Muscle layer of duodenum (tissue), 2 donors: ENCODE measurements at regions not wholly inside any gene's neighbourhood (a gene's known extent, or its start where the extent isn't known, plus 50 kb on each side); places are given as distances from the start of the nearest gene placed in this dataset.

Experiments used
- H3K27ac ChIP-seq: one replicate; pipeline ENCODE4 v1.7.0; 2013; ENCODE audit warnings: mild to moderate bottlenecking, low read length
- H3K27me3 ChIP-seq: one replicate; pipeline ENCODE4 v1.7.0; 2013; ENCODE audit warnings: low read depth, mild to moderate bottlenecking, control low read depth, low read length
- H3K36me3 ChIP-seq, 2 donors: one replicate each; pipeline ENCODE4 v1.7.0; 2013; ENCODE audit warnings: low read length in 2 of 2, control low read depth in 1 of 2, mild to moderate bottlenecking in 1 of 2; ENCODE audit not compliant: insufficient read depth in 2 of 2, control insufficient read depth in 1 of 2
- H3K4me1 ChIP-seq, 2 donors: one replicate each; pipeline ENCODE4 v1.7.0; 2013; ENCODE audit warnings: low read length in 2 of 2, mild to moderate bottlenecking in 2 of 2, control low read depth in 1 of 2, moderate library complexity in 1 of 2; ENCODE audit not compliant: insufficient read depth in 2 of 2, control insufficient read depth in 1 of 2
- H3K4me3 ChIP-seq, 2 donors: one replicate each; pipeline ENCODE4 v1.7.0; 2013; ENCODE audit warnings: low read length in 2 of 2, low read depth in 1 of 2, mild to moderate bottlenecking in 1 of 2
- H3K9me3 ChIP-seq, 2 donors: one replicate each; pipeline ENCODE4 v1.7.0; 2013; ENCODE audit warnings: low read length in 2 of 2, control low read depth in 1 of 2, mild to moderate bottlenecking in 1 of 2; ENCODE audit not compliant: control insufficient read depth in 1 of 2
- donor health status: healthy.

GRCh38 chr17:72503556-72503955 lies 382.7 kb downstream of the SOX9 start:
- Histone ChIP-seq H3K27ac (no peak overlapping the region), H3K9me3 (no peaks in the 10 kb centered on the region), H3K4me3 (no peak overlapping the region), H3K4me1 (no peaks in the 10 kb centered on the region), H3K27me3 (no peaks in the 10 kb centered on the region), H3K36me3 (no peaks in the 10 kb centered on the region)

- H3K4me1 ChIP-seq = no peaks in the 10 kb centered on the region
- H3K4me3 ChIP-seq = no peak overlapping the region
- H3K27me3 ChIP-seq = no peaks in the 10 kb centered on the region
- no peaks in the 10 kb centered on the region for H3K36me3 ChIP-seq
- H3K27ac ChIP-seq = no peak overlapping the region
- no peaks in the 10 kb centered on the region for H3K9me3 ChIP-seq
Observed at GRCh38 chr17:72504783-72505182, 384.0 kb downstream of the SOX9 start.

- Histone ChIP-seq H3K36me3 (no peaks in the 10 kb centered on the region), H3K27me3 (no peaks in the 10 kb centered on the region), H3K4me3 (no peak overlapping the region), H3K9me3 (no peaks in the 10 kb centered on the region), H3K27ac (no peak overlapping the region), H3K4me1 (no peaks in the 10 kb centered on the region)
Observed at GRCh38 chr17:72506773-72507172, 386.0 kb downstream of the SOX9 start.

GRCh38 chr17:72507370-72507769 lies 386.6 kb downstream of the SOX9 start:
- Histone ChIP-seq H3K4me3 (no peak overlapping the region), H3K4me1 (no peaks in the 10 kb centered on the region), H3K27ac (no peak overlapping the region), H3K9me3 (no peaks in the 10 kb centered on the region), H3K36me3 (no peaks in the 10 kb centered on the region), H3K27me3 (no peaks in the 10 kb centered on the region)

GRCh38 chr17:72510351-72511016 lies 389.7 kb downstream of the SOX9 start:
- Histone ChIP-seq H3K36me3 (no peaks in the 10 kb centered on the region), H3K9me3 (no peaks in the 10 kb centered on the region), H3K27me3 (no peaks in the 10 kb centered on the region), H3K4me1 (peaks cover 0 to 7% of the 10 kb centered on the region in 2 donors), H3K27ac (no peak overlapping the region), H3K4me3 (no peak overlapping the region)

GRCh38 chr17:72511242-72511641 lies 390.4 kb downstream of the SOX9 start:
- H3K9me3 ChIP-seq = no peaks in the 10 kb centered on the region
- no peak overlapping the region for H3K27ac ChIP-seq
- no peak overlapping the region for H3K4me3 ChIP-seq
- H3K4me1 ChIP-seq = peaks cover 0 to 7% of the 10 kb centered on the region in 2 donors
- no peaks in the 10 kb centered on the region for H3K27me3 ChIP-seq
- no peaks in the 10 kb centered on the region for H3K36me3 ChIP-seq

GRCh38 chr17:72511874-72512273 lies 391.1 kb downstream of the SOX9 start:
- no peaks in the 10 kb centered on the region for H3K36me3 ChIP-seq
- no peak overlapping the region for H3K4me3 ChIP-seq
- H3K27ac ChIP-seq = no peak overlapping the region
- peaks cover 0 to 7% of the 10 kb centered on the region in 2 donors for H3K4me1 ChIP-seq
- H3K9me3 ChIP-seq = no peaks in the 10 kb centered on the region
- no peaks in the 10 kb centered on the region for H3K27me3 ChIP-seq

- Histone ChIP-seq H3K4me1 (peaks cover 0 to 7% of the 10 kb centered on the region in 2 donors), H3K36me3 (no peaks in the 10 kb centered on the region), H3K4me3 (no peak overlapping the region), H3K27ac (no peak overlapping the region), H3K27me3 (no peaks in the 10 kb centered on the region), H3K9me3 (no peaks in the 10 kb centered on the region)
Observed at GRCh38 chr17:72512649-72513556, 392.1 kb downstream of the SOX9 start.

- H3K27me3 ChIP-seq = no peaks in the 10 kb centered on the region
- H3K4me3 ChIP-seq = no peak overlapping the region
- H3K4me1 ChIP-seq = peaks cover 0 to 7% of the 10 kb centered on the region in 2 donors
- no peaks in the 10 kb centered on the region for H3K9me3 ChIP-seq
- no peak overlapping the region for H3K27ac ChIP-seq
- no peaks in the 10 kb centered on the region for H3K36me3 ChIP-seq
Observed at GRCh38 chr17:72514321-72514861, 393.6 kb downstream of the SOX9 start.

- Histone ChIP-seq H3K4me1 (peaks cover 0 to 7% of the 10 kb centered on the region in 2 donors), H3K27me3 (no peaks in the 10 kb centered on the region), H3K9me3 (no peaks in the 10 kb centered on the region), H3K4me3 (no peak overlapping the region), H3K27ac (no peak overlapping the region), H3K36me3 (no peaks in the 10 kb centered on the region)
Observed at GRCh38 chr17:72514891-72515290, 394.1 kb downstream of the SOX9 start.

- no peak overlapping the region for H3K4me3 ChIP-seq
- peaks cover 0 to 7% of the 10 kb centered on the region in 2 donors for H3K4me1 ChIP-seq
- H3K27ac ChIP-seq = no peak overlapping the region
- H3K9me3 ChIP-seq = no peaks in the 10 kb centered on the region
- H3K36me3 ChIP-seq = no peaks in the 10 kb centered on the region
- no peaks in the 10 kb centered on the region for H3K27me3 ChIP-seq
Observed at GRCh38 chr17:72515291-72516065, 394.7 kb downstream of the SOX9 start.
